K562 (cell line): ENCODE measurements at regions not wholly inside any gene's neighbourhood (a gene's known extent, or its start where the extent isn't known, plus 50 kb on each side); places are given as distances from the start of the nearest gene placed in this dataset.

Source experiments
- ATAC-seq: fragments of 200-7000 bp; cut with Tn5 transposase; 3 replicates; pipeline ENCODE4 v1.9.1; 2020; ENCODE audit warnings: moderate library complexity
- BruUV-seq: library from RNA; stranded (reverse); fragments of 400-500 nt; replicated peaks from 2 replicates; lab custom pipeline; 2021; lab: Mats Ljungman, UMichigan
- CTCF ChIA-PET: fragments of 300-600 bp; formaldehyde crosslinking; extraction: SDS; loops from one replicate; lab custom pipeline; 2021; ENCODE audit warnings: low intra/inter-chr PET ratio; lab: Yijun Ruan, JAX
- POLR2A ChIA-PET: fragments of 300-600, 350-650 bp; sonication (Branson Sonifier 250); formaldehyde crosslinking; extraction: SDS; loops from one replicate; lab custom pipeline; 2021; ENCODE audit warnings: antibody characterized with exemption, inconsistent platforms; lab: Yijun Ruan, JAX
- DNase-seq, 4 experiments: peaks; one replicate each; pipeline versions ENCODE4 v3.0.0 to v3.0.0-alpha.2; 2011 to 2018; ENCODE audit warnings: low spot score in 3 of 4, mixed read lengths in 3 of 4; ENCODE audit errors: extremely low read depth in 1 of 4
- FAIRE-seq: peaks from 2 replicates; lab custom pipeline; 2011; peaks lifted over from hg19 to GRCh38; lab: Jason Lieb, UNC
- H2AFZ ChIP-seq: 2 replicates; pipeline ENCODE4 v1.6.0; 2011; ENCODE audit warnings: low read depth, low read length, control low read depth, inconsistent platforms
- H3K27ac ChIP-seq: fragments of 200-600 bp; 3 replicates; pipeline ENCODE4 v1.8.0; 2011; ENCODE audit warnings: low read depth, mild to moderate bottlenecking, control low read depth, inconsistent platforms, low read length, moderate library complexity, mixed read lengths; ENCODE audit errors: extremely low read depth
- H3K27me3 ChIP-seq, 2 experiments: fragments of 300-600 bp in 1 of 2; 2 replicates in 1 of 2; 3 replicates in 1 of 2; pipeline versions ENCODE4 v1.6.0 to v1.8.0; 2011; ENCODE audit warnings: inconsistent platforms in 2 of 2, low read length in 2 of 2, mild to moderate bottlenecking in 1 of 2, mixed read lengths in 1 of 2, moderate library complexity in 1 of 2; ENCODE audit not compliant: control insufficient read depth in 2 of 2, insufficient read depth in 2 of 2
- H3K36me3 ChIP-seq: fragments of 300-600 bp; 3 replicates; pipeline ENCODE4 v1.8.0; 2011; ENCODE audit warnings: mild to moderate bottlenecking, low read length, inconsistent platforms; ENCODE audit not compliant: control insufficient read depth, insufficient read depth
- H3K4me1 ChIP-seq, 2 experiments: fragments of 200-600 bp in 1 of 2; replicated peaks in 1 of 2; 2 replicates in 1 of 2; 3 replicates in 1 of 2; pipeline versions ENCODE4 v1.5.1 to v1.8.0; 2011; ENCODE audit warnings: inconsistent platforms in 2 of 2, low read length in 2 of 2, mild to moderate bottlenecking in 1 of 2, mixed read lengths in 1 of 2, moderate library complexity in 1 of 2; ENCODE audit not compliant: control insufficient read depth in 2 of 2, insufficient read depth in 2 of 2
- H3K4me2 ChIP-seq: 2 replicates; pipeline ENCODE4 v1.6.1; 2011; ENCODE audit warnings: low read length, control low read depth, inconsistent platforms, mixed read lengths; ENCODE audit not compliant: insufficient read depth
- H3K4me3 ChIP-seq: fragments of 200-600 bp; sonication (generic), shearing (Covaris generic); 2 replicates; pipeline ENCODE4 v1.5.1; 2016; ENCODE audit warnings: control low read depth, inconsistent platforms
- H3K79me2 ChIP-seq: fragments of 200-600 bp; 3 replicates; pipeline ENCODE4 v1.8.0; 2011; ENCODE audit warnings: low read length, inconsistent platforms; ENCODE audit not compliant: control insufficient read depth, insufficient read depth
- H3K9ac ChIP-seq, 2 experiments: 2 replicates each; pipeline versions ENCODE4 v1.6.0 to v1.6.1; 2011; ENCODE audit warnings: low read depth in 2 of 2, low read length in 2 of 2, control low read depth in 1 of 2, inconsistent platforms in 1 of 2, mild to moderate bottlenecking in 1 of 2, mixed read lengths in 1 of 2; ENCODE audit not compliant: insufficient read depth in 1 of 2
- H3K9me1 ChIP-seq: one replicate; pipeline ENCODE4 v1.6.0; 2011; ENCODE audit warnings: inconsistent platforms, mild to moderate bottlenecking, low read length, moderate library complexity; ENCODE audit not compliant: control insufficient read depth, insufficient read depth
- H3K9me3 ChIP-seq: replicated peaks from 2 replicates; pipeline ENCODE4 v1.5.1; 2011; ENCODE audit warnings: low read depth, low read length, inconsistent platforms; ENCODE audit not compliant: control insufficient read depth, insufficient read depth
- H4K20me1 ChIP-seq: replicated peaks from 2 replicates; pipeline ENCODE4 v1.6.1; 2011; ENCODE audit warnings: low read length, inconsistent platforms, mixed read lengths; ENCODE audit not compliant: control insufficient read depth, insufficient read depth
- BRD9 ChIP-seq: fragments of 450-650 bp; IDR thresholded peaks from 2 replicates; pipeline ENCODE4 v1.6.1; 2018; ENCODE audit warnings: low read depth; ENCODE audit not compliant: partially characterized antibody
- CTCFL ChIP-seq: IDR thresholded peaks from 2 replicates; pipeline ENCODE4 v1.6.1; 2011; ENCODE audit warnings: borderline replicate concordance, low read depth, mild to moderate bottlenecking, moderate library complexity, low read length; ENCODE audit not compliant: insufficient read depth, poor library complexity, severe bottlenecking
- ETV1 ChIP-seq: fragments of 450-650 bp; conservative IDR thresholded peaks from 2 replicates; pipeline ENCODE4 v1.6.1; 2016; ENCODE audit warnings: missing genetic modification characterization, control low read depth, low read depth, missing compliant biosample characterization
- HDAC3 ChIP-seq: fragments of 450-650 bp; IDR thresholded peaks from 2 replicates; pipeline ENCODE4 v1.6.1; 2018; ENCODE audit warnings: borderline replicate concordance, mild to moderate bottlenecking, moderate library complexity; ENCODE audit not compliant: partially characterized antibody
- MCM3 ChIP-seq: fragments of 450-650 bp; IDR thresholded peaks from 2 replicates; pipeline ENCODE4 v1.6.1; 2016
- POU5F1 ChIP-seq: fragments of 150-350 bp; IDR thresholded peaks from 2 replicates; pipeline ENCODE4 v1.6.1; 2014; ENCODE audit warnings: borderline replicate concordance, low read length, low read depth, mild to moderate bottlenecking; ENCODE audit not compliant: partially characterized antibody
- SMAD3 ChIP-seq: fragments of 450-650 bp; formaldehyde crosslinking; conservative IDR thresholded peaks from 2 replicates; pipeline ENCODE4 v1.4.0; 2020; ENCODE audit warnings: mild to moderate bottlenecking
- TAL1 ChIP-seq: fragments of 450-650 bp; IDR thresholded peaks from 2 replicates; pipeline ENCODE4 v1.6.1; 2016; ENCODE audit warnings: mild to moderate bottlenecking
- ZKSCAN1 ChIP-seq: fragments of 150-350 bp; IDR thresholded peaks from 2 replicates; pipeline ENCODE4 v1.6.1; 2016; ENCODE audit warnings: low read depth, low read length
- ZNF780A ChIP-seq: fragments of 250-450 bp; sonication (Bioruptor Pico); IDR thresholded peaks from 2 replicates; pipeline ENCODE4 v1.5.0; 2021; ENCODE audit warnings: mild to moderate bottlenecking
- WGBS: fragments of 100-300 bp; shearing (Covaris generic); methylation state at CpG from one replicate; pipeline ENCODE4 v1.1.6; 2016; ENCODE audit warnings: low coverage, mixed read lengths; ENCODE audit not compliant: insufficient coverage; ENCODE audit errors: missing lambda C conversion rate; 5-methylcytosine and 5-hydroxymethylcytosine counted together
- in situ Hi-C: fragments of 300-500 bp; cut with MboI; formaldehyde crosslinking; loops from 4 replicates; pipeline ENCODE4 v1.15.0; 2018; ENCODE audit warnings: inconsistent platforms, mixed read lengths
- intact Hi-C: fragments of 100-400 bp; cut with micrococcal nuclease; formaldehyde crosslinking; loops from 2 replicates; pipeline ENCODE4 v1.14.2; 2022
- TF ChIP-seq, protein P1 (sequence below): fragments of 250-450 bp; sonication (Bioruptor Pico); IDR thresholded peaks from 2 replicates; pipeline ENCODE4 v1.8.0; 2022; ENCODE audit warnings: inconsistent platforms

DNA sequence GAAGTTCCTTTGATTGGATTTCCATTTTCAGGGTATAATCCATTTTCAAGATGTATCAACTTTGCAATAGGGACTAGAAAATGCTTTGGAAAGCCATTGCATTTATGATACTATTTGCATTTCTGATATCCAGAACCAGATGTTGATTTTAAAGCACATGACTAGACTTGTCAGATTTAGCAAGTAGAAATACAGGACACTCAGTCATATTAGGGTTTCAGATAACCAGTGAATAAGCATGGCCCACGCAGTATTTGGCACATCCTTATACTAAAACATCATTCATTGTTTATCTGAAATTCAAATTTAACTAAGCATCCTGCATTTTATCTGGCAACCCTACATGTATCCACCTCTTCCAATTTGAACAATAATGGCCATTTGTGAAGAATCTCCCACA is 113.3 kb upstream of the DPT start:
- H3K27ac ChIP-seq: no peak overlapping the region
- H3K27me3 ChIP-seq: no peaks in the 10 kb centered on the region
- H3K9ac ChIP-seq: no peak overlapping the region
- no peaks in the 10 kb centered on the region for H3K9me1 ChIP-seq
- FAIRE-seq (no peak), DNase-seq (no peak), ATAC-seq (no peak)
- H2AFZ ChIP-seq: no peak overlapping the region
- intact Hi-C loops: loop anchor here (10.0 kb wide), 1 partner anchor 498 kb away; no protein-coding TSS in a partner anchor
- TF ChIP-seq TAL1: no peak
- TF ChIP-seq MCM3: no peak
- no peak for TF ChIP-seq ZKSCAN1
- no peak for TF ChIP-seq HDAC3
- TF ChIP-seq ZNF780A (CRISPR knock-in tag): no peak
- TF ChIP-seq ETV1 (tag): no peak
- TF ChIP-seq CTCFL: no peak
- no peak for TF ChIP-seq POU5F1
- TF ChIP-seq, protein P1, sequence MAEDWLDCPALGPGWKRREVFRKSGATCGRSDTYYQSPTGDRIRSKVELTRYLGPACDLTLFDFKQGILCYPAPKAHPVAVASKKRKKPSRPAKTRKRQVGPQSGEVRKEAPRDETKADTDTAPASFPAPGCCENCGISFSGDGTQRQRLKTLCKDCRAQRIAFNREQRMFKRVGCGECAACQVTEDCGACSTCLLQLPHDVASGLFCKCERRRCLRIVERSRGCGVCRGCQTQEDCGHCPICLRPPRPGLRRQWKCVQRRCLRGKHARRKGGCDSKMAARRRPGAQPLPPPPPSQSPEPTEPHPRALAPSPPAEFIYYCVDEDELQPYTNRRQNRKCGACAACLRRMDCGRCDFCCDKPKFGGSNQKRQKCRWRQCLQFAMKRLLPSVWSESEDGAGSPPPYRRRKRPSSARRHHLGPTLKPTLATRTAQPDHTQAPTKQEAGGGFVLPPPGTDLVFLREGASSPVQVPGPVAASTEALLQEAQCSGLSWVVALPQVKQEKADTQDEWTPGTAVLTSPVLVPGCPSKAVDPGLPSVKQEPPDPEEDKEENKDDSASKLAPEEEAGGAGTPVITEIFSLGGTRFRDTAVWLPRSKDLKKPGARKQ (CRISPR knock-in tag): no peak
- no peak for TF ChIP-seq BRD9
- TF ChIP-seq SMAD3 (CRISPR knock-in tag): no peak
- no peaks in the 10 kb centered on the region for H4K20me1 ChIP-seq
- no peak overlapping the region for H3K4me3 ChIP-seq
- in situ Hi-C loops: no loop called here
- H3K36me3 ChIP-seq: no peaks in the 10 kb centered on the region
- CTCF ChIA-PET: no interaction called here
- 0% methylated on average over 1 of the region's 1 CpG for WGBS
- no peaks in the 10 kb centered on the region; a peak in 1 of 5 replicates for H3K4me1 ChIP-seq
- no peaks in the 10 kb centered on the region for H3K79me2 ChIP-seq
- BruUV-seq: no TSS peak
- POLR2A ChIA-PET: no interaction called here
- H3K9me3 ChIP-seq: no peaks in the 10 kb centered on the region
- H3K4me2 ChIP-seq: no peak overlapping the region
